ENCODE measurements at regions not wholly inside any gene's neighbourhood (a gene's known extent, or its start where the extent isn't known, plus 50 kb on each side); places are given as distances from the start of the nearest gene placed in this dataset.

DNA sequence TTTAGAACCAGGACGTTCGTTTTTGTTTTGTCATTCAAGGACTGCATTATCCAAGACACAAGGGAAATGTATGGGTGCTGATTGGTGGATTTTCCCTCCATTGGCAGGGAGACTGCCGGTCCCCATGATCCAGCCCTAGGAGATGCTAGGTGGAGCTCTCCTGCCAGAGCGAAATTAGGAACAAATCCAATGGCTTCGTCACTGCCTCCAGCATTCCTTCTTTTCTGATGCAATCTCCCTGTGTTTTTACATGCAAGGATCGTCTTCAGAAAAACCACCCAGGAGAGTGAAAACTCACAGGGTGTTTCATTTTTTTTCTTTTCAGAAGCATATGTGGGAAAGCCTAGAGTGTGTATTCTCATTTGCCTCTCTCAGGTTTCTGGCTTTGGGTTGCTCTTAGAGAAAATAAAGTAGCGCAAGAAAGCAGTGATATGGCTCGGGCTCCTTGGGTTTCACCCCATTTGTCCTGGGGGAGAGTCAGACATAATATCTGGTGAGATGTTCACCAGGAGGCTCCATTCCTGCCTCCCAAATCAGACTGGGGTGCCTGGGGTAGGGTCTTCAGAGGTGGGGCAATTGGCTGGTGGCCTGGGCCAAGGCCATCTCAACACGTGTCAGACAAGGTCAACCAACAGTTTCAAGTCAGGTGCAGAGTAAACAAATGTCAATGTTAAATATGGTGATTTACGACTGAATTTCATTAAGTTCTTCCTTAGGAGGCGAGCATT is 450.9 kb upstream of the MKI67 start:
- H3K4me3 ChIP-seq (ENCODE audit: low read depth in 1 of 3, low read length in 3 of 3): no peak overlapping the region
- TF ChIP-seq ATF3 (IDR thresholded peaks at IDR 0.05) (no peak), JUND (IDR thresholded peaks at IDR 0.05) (no peak), SP1 (IDR thresholded peaks at IDR 0.05) (no peak)
- DNase-seq (ENCODE audit: low spot score): no peak
- H3K9me3 ChIP-seq (ENCODE audit: control insufficient read depth in 4 of 4, low read length in 3 of 4): no peaks in the 10 kb centered on the region
- H3K9ac ChIP-seq (ENCODE audit: low read depth in 1 of 2, low read length in 2 of 2): no peak overlapping the region
- 79% methylated on average over 11 of the region's 11 CpGs for WGBS
- H3K27me3 ChIP-seq (ENCODE audit: control insufficient read depth in 4 of 4, insufficient read depth in 4 of 4, low read length in 3 of 4): peaks cover 0 to 6% (median 2%) of the 10 kb centered on the region in 4 donors
- no peaks in the 10 kb centered on the region for H3K36me3 ChIP-seq (ENCODE audit: control insufficient read depth in 4 of 4, insufficient read depth in 3 of 4, low read depth in 1 of 4, low read length in 3 of 4)
- H3K27ac ChIP-seq (ENCODE audit: low read depth in 1 of 2, low read length in 2 of 2): no peak overlapping the region
- no peaks in the 10 kb centered on the region for H3K4me1 ChIP-seq (ENCODE audit: control insufficient read depth in 4 of 4, insufficient read depth in 4 of 4, low read length in 3 of 4)

DNA sequence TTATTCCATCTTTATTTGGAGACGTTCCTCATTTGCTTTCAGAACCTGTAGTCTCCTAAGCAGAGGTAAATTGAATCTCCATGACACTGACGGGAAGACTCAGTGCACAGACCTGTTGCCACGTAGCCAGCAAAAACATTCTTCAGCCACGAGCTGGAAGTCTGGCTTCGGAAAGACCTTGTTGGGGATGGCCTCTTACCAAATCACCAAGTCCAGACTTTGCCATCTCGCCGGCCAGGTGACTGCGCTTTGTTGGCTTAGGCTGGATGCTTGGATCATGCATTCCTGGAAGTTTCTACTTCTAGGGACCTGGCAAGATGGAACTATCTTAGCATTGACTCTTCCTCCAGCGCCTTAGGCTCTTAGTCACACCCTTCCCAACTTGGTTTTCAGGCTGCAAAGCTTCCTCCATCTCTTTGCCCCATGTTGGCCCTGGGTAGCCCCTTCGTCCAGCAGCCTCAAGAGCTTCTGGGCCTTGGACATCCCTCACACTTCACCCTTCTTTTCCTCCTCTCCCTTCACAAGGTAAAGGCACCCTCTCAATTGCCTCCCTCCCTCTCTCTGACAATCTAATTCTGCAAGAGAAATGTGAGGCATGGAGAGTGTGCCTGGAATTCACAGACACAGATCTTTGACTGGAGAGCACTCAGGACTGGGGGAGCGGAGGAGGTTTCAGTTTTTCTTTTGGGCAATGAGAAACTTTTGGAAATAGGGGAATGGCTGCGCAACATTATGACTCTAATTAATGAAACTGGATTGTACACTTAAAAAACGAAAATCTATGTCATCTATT is 451.9 kb upstream of the MKI67 start:
- 87% methylated on average over 13 of the region's 13 CpGs for WGBS
- Histone ChIP-seq H3K4me1 (ENCODE audit: control insufficient read depth in 4 of 4, insufficient read depth in 4 of 4, low read length in 3 of 4) (no peaks in the 10 kb centered on the region), H3K4me3 (ENCODE audit: low read depth in 1 of 3, low read length in 3 of 3) (no peak overlapping the region), H3K27me3 (ENCODE audit: control insufficient read depth in 4 of 4, insufficient read depth in 4 of 4, low read length in 3 of 4) (peaks cover 0 to 6% (median 0%) of the 10 kb centered on the region in 4 donors), H3K36me3 (ENCODE audit: control insufficient read depth in 4 of 4, insufficient read depth in 3 of 4, low read depth in 1 of 4, low read length in 3 of 4) (no peaks in the 10 kb centered on the region), H3K9ac (ENCODE audit: low read depth in 1 of 2, low read length in 2 of 2) (no peak overlapping the region), H3K9me3 (ENCODE audit: control insufficient read depth in 4 of 4, low read length in 3 of 4) (no peaks in the 10 kb centered on the region), H3K27ac (ENCODE audit: low read depth in 1 of 2, low read length in 2 of 2) (no peak overlapping the region)
- DNase-seq (ENCODE audit: low spot score): no peak
- TF ChIP-seq HNF4A (conservative IDR thresholded peaks at IDR 0.05) (no peak), MAX (IDR thresholded peaks at IDR 0.05) (no peak), NR2F2 (IDR thresholded peaks at IDR 0.05) (no peak), YY1 (IDR thresholded peaks at IDR 0.05) (no peak), RAD21 (IDR thresholded peaks at IDR 0.05) (no peak), REST (IDR thresholded peaks at IDR 0.05) (no peak), GABPA (IDR thresholded peaks at IDR 0.05 in 1 of 2, conservative IDR thresholded peaks at IDR 0.05 in 1 of 2) (no peak), SP1 (IDR thresholded peaks at IDR 0.05) (no peak), JUND (IDR thresholded peaks at IDR 0.05) (no peak), CTCF (IDR thresholded peaks at IDR 0.05; ENCODE audit: low read depth, low read length, missing input control) (no peak), RXRA (IDR thresholded peaks at IDR 0.05) (no peak), HNF4G (IDR thresholded peaks at IDR 0.05) (no peak), FOXA2 (IDR thresholded peaks at IDR 0.05) (no peak), TAF1 (conservative IDR thresholded peaks at IDR 0.05) (no peak), FOXA1 (IDR thresholded peaks at IDR 0.05) (no peak)
- TF ChIP-seq, protein P1, sequence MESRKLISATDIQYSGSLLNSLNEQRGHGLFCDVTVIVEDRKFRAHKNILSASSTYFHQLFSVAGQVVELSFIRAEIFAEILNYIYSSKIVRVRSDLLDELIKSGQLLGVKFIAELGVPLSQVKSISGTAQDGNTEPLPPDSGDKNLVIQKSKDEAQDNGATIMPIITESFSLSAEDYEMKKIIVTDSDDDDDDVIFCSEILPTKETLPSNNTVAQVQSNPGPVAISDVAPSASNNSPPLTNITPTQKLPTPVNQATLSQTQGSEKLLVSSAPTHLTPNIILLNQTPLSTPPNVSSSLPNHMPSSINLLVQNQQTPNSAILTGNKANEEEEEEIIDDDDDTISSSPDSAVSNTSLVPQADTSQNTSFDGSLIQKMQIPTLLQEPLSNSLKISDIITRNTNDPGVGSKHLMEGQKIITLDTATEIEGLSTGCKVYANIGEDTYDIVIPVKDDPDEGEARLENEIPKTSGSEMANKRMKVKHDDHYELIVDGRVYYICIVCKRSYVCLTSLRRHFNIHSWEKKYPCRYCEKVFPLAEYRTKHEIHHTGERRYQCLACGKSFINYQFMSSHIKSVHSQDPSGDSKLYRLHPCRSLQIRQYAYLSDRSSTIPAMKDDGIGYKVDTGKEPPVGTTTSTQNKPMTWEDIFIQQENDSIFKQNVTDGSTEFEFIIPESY (IDR thresholded peaks at IDR 0.05): no peak

Data from liver (tissue), 8 donors.